Neural progenitor cell (in vitro differentiated cells): ENCODE measurements at regions not wholly inside any gene's neighbourhood (a gene's known extent, or its start where the extent isn't known, plus 50 kb on each side); places are given as distances from the start of the nearest gene placed in this dataset.

Experiments
- DNase-seq: peaks from one replicate; pipeline ENCODE4 v3.0.0-alpha.2; 2016; ENCODE audit warnings: low spot score
- H2AFZ ChIP-seq: fragments of 200-600 bp; sonication (generic); replicated peaks from 2 replicates; pipeline ENCODE4 v1.6.1; 2016; ENCODE audit warnings: antibody characterized with exemption
- H3F3A ChIP-seq: fragments of 200-600 bp; sonication (generic); 2 replicates; pipeline ENCODE4 v1.6.1; 2016; ENCODE audit warnings: antibody characterized with exemption, low read depth
- H3K27ac ChIP-seq: fragments of 200-600 bp; sonication (generic); 2 replicates; pipeline ENCODE4 v1.5.1; 2016; ENCODE audit warnings: mild to moderate bottlenecking
- H3K27me3 ChIP-seq: fragments of 200-600 bp; sonication (generic); 2 replicates; pipeline ENCODE4 v1.6.1; 2016; ENCODE audit warnings: mild to moderate bottlenecking, moderate library complexity
- H3K36me3 ChIP-seq: fragments of 200-600 bp; sonication (generic); 2 replicates; pipeline ENCODE4 v1.5.1; 2016
- H3K4me1 ChIP-seq: fragments of 200-600 bp; sonication (generic); 2 replicates; pipeline ENCODE4 v1.6.1; 2016; ENCODE audit warnings: mixed run types
- H3K4me2 ChIP-seq: fragments of 200-600 bp; sonication (generic); 2 replicates; pipeline ENCODE4 v1.6.1; 2016
- H3K4me3 ChIP-seq: fragments of 200-600 bp; sonication (generic); 2 replicates; pipeline ENCODE4 v1.5.1; 2016
- H3K79me2 ChIP-seq: fragments of 200-600 bp; sonication (generic); 2 replicates; pipeline ENCODE4 v1.6.1; 2016; ENCODE audit warnings: low read depth
- H3K9ac ChIP-seq: fragments of 200-600 bp; sonication (generic); 2 replicates; pipeline ENCODE4 v1.6.1; 2016
- H3K9me3 ChIP-seq: fragments of 200-600 bp; sonication (generic); 2 replicates; pipeline ENCODE4 v1.5.1; 2016; ENCODE audit warnings: low read depth
- H4K20me1 ChIP-seq: fragments of 200-600 bp; sonication (generic); 2 replicates; pipeline ENCODE4 v1.6.1; 2016; ENCODE audit warnings: low read depth
- H3K27ac Mint-ChIP-seq: 3 replicates; pipeline ENCODE4 v1.8.0; 2021; ENCODE audit warnings: mixed read lengths
- H3K27me3 Mint-ChIP-seq: 2 replicates; pipeline ENCODE4 v1.8.0; 2022; ENCODE audit warnings: low read depth, mild to moderate bottlenecking, inconsistent platforms, moderate library complexity, mixed read lengths; ENCODE audit not compliant: insufficient read depth
- H3K36me3 Mint-ChIP-seq: 3 replicates; pipeline ENCODE4 v1.8.0; 2021; ENCODE audit warnings: mixed read lengths
- H3K4me1 Mint-ChIP-seq: 3 replicates; pipeline ENCODE4 v1.8.0; 2021; ENCODE audit warnings: mixed read lengths
- H3K4me3 Mint-ChIP-seq: 3 replicates; pipeline ENCODE4 v1.8.0; 2021; ENCODE audit warnings: mild to moderate bottlenecking, moderate library complexity, mixed read lengths
- H3K9me3 Mint-ChIP-seq: 3 replicates; pipeline ENCODE4 v1.8.0; 2020; ENCODE audit warnings: mixed read lengths
- CTCF ChIP-seq: fragments of 200-600 bp; sonication (generic); IDR thresholded peaks from 2 replicates; pipeline ENCODE4 v1.5.1; 2017; ENCODE audit warnings: antibody characterized with exemption, mild to moderate bottlenecking
- EZH2 ChIP-seq: fragments of 200-600 bp; sonication (generic); IDR thresholded peaks from 2 replicates; pipeline ENCODE4 v1.6.1; 2017; ENCODE audit warnings: antibody characterized with exemption, mild to moderate bottlenecking, moderate library complexity
- EZH2phosphoT487 ChIP-seq: fragments of 200-600 bp; sonication (generic); IDR thresholded peaks from 2 replicates; pipeline ENCODE4 v1.6.1; 2017; ENCODE audit warnings: antibody characterized with exemption

GRCh38 chr11:91786097-91786496 lies 438.5 kb upstream of the FAT3 start:
- H3K36me3 ChIP-seq, result no peaks in the 10 kb centered on the region
- H3K4me1 Mint-ChIP-seq, result peaks cover 10% of the 10 kb centered on the region
- no peak overlapping the region for H3K27ac ChIP-seq
- no peak overlapping the region for H3K27ac Mint-ChIP-seq
- no peaks in the 10 kb centered on the region for H3K27me3 ChIP-seq
- no peaks in the 10 kb centered on the region for H3K27me3 Mint-ChIP-seq
- no peaks in the 10 kb centered on the region for H3K79me2 ChIP-seq
- H4K20me1 ChIP-seq, result no peaks in the 10 kb centered on the region
- H3K9me3 ChIP-seq, result no peaks in the 10 kb centered on the region
- H3K9me3 Mint-ChIP-seq, result peaks cover 17% of the 10 kb centered on the region
- no peaks in the 10 kb centered on the region for H3F3A ChIP-seq
- H2AFZ ChIP-seq, result no peak overlapping the region
- H3K36me3 Mint-ChIP-seq, result peaks cover 1% of the 10 kb centered on the region
- no peak overlapping the region for H3K9ac ChIP-seq
- H3K4me2 ChIP-seq, result no peak overlapping the region
- no peak for DNase-seq
- no peak overlapping the region for H3K4me3 Mint-ChIP-seq
- H3K4me3 ChIP-seq, result no peak overlapping the region
- H3K4me1 ChIP-seq, result peaks cover 12% of the 10 kb centered on the region
- TF ChIP-seq EZH2, result no peak
- no peak for TF ChIP-seq CTCF

DNA sequence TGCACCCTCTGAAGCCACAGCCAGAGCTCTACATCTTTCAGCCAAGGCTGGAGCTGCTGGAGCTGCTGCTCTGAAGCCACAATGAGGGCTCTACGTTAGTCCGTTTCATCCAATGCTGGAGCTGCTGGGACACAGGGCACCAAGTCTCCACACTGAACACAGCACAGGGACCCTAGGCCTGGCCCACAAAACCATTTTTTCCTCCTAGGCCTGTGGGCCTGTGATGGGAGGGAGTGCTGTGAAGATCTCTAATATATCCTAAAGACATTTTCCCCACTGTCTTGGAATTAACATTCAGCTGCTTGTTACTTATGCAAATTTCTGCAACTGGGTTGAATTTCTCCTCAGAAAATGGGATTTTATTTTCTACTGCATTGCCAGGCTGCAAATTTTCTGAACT lies 441.4 kb upstream of the FAT3 start:
- Histone ChIP-seq H3F3A (no peaks in the 10 kb centered on the region), H2AFZ (no peak overlapping the region), H3K4me2 (no peak overlapping the region), H4K20me1 (no peaks in the 10 kb centered on the region), H3K4me3 (no peak overlapping the region), H3K79me2 (no peaks in the 10 kb centered on the region), H3K9me3 (no peaks in the 10 kb centered on the region), H3K27ac (no peak overlapping the region), H3K36me3 (no peaks in the 10 kb centered on the region), H3K4me1 (no peaks in the 10 kb centered on the region), H3K9ac (no peak overlapping the region), H3K27me3 (no peaks in the 10 kb centered on the region)
- Mint-ChIP-seq H3K36me3 (peaks cover 1% of the 10 kb centered on the region), H3K4me3 (no peak overlapping the region), H3K27me3 (no peaks in the 10 kb centered on the region), H3K9me3 (peaks cover 19% of the 10 kb centered on the region), H3K4me1 (no peaks in the 10 kb centered on the region), H3K27ac (no peak overlapping the region)
- DNase-seq, result no peak
- TF ChIP-seq CTCF (no peak), EZH2phosphoT487 (no peak), EZH2 (no peak)

GRCh38 chr11:91778758-91779157 lies 445.9 kb upstream of the FAT3 start:
- Histone ChIP-seq H4K20me1 (no peaks in the 10 kb centered on the region), H3K4me1 (no peaks in the 10 kb centered on the region), H3K4me3 (no peak overlapping the region), H2AFZ (no peak overlapping the region), H3K9ac (no peak overlapping the region), H3K27ac (no peak overlapping the region), H3K4me2 (no peak overlapping the region), H3F3A (no peaks in the 10 kb centered on the region), H3K79me2 (no peaks in the 10 kb centered on the region), H3K36me3 (no peaks in the 10 kb centered on the region), H3K27me3 (no peaks in the 10 kb centered on the region), H3K9me3 (no peaks in the 10 kb centered on the region)
- Mint-ChIP-seq H3K36me3 (no peaks in the 10 kb centered on the region), H3K27me3 (no peaks in the 10 kb centered on the region), H3K4me3 (no peak overlapping the region), H3K27ac (no peak overlapping the region), H3K4me1 (no peaks in the 10 kb centered on the region), H3K9me3 (peaks cover 13% of the 10 kb centered on the region)
- DNase-seq, result no peak
- TF ChIP-seq EZH2 (no peak), CTCF (no peak), EZH2phosphoT487 (no peak)

DNA sequence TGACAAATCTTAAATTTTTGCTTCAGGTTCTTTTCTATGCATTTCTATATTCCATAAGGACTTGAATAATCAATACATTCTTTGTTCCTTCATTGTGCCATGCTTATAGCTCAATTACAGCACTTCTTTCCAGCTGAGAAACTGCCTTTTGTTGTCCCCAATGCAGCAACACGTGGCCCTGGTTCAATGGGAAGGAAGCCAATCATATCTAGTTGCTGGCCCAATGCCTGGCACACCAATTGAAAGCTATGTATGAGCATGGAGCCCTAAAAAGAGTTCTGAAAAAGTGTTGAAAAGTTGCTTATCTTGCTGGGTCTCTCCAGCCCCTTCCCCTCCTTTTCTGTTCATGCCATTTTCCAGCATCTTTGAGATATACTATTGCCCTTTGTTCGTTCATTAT lies 448.0 kb upstream of the FAT3 start:
- H3K9ac ChIP-seq, result no peak overlapping the region
- no peaks in the 10 kb centered on the region for H3K4me1 ChIP-seq
- H2AFZ ChIP-seq, result peak overlapping the region; percentile 26
- Mint-ChIP-seq H3K27me3 (no peaks in the 10 kb centered on the region), H3K4me1 (no peaks in the 10 kb centered on the region), H3K27ac (no peak overlapping the region), H3K36me3 (no peaks in the 10 kb centered on the region), H3K9me3 (peaks cover 5% of the 10 kb centered on the region), H3K4me3 (no peak overlapping the region)
- H4K20me1 ChIP-seq, result no peaks in the 10 kb centered on the region
- TF ChIP-seq CTCF (no peak), EZH2phosphoT487 (no peak)
- H3K79me2 ChIP-seq, result no peaks in the 10 kb centered on the region
- H3K27me3 ChIP-seq, result no peaks in the 10 kb centered on the region
- DNase-seq, result no peak
- no peak overlapping the region for H3K4me3 ChIP-seq
- no peaks in the 10 kb centered on the region for H3F3A ChIP-seq
- H3K4me2 ChIP-seq, result no peak overlapping the region
- no peak overlapping the region for H3K27ac ChIP-seq
- no peaks in the 10 kb centered on the region for H3K36me3 ChIP-seq
- no peaks in the 10 kb centered on the region for H3K9me3 ChIP-seq
